Activated CD4-positive, alpha-beta T cell treated with anti-CD3 and anti-CD28 coated beads, Interleukin-2, Interleukin-4, amounts not matched to agents 100 ng/mL and 50 ng/mL, durations not matched to agents 16 hours and 8 hours (primary cell): ENCODE measurements at regions not wholly inside any gene's neighbourhood (a gene's known extent, or its start where the extent isn't known, plus 50 kb on each side); places are given as distances from the start of the nearest gene placed in this dataset.
"Not testable (repeated sequence)": the region's sequence is repeated elsewhere in the genome, so short reads cannot be mapped to it uniquely, and the experiment has no call there.

Experiments used
- DNase-seq: peaks from one replicate; pipeline ENCODE4 v3.0.0-alpha.2; 2020; ENCODE audit warnings: low spot score

DNA sequence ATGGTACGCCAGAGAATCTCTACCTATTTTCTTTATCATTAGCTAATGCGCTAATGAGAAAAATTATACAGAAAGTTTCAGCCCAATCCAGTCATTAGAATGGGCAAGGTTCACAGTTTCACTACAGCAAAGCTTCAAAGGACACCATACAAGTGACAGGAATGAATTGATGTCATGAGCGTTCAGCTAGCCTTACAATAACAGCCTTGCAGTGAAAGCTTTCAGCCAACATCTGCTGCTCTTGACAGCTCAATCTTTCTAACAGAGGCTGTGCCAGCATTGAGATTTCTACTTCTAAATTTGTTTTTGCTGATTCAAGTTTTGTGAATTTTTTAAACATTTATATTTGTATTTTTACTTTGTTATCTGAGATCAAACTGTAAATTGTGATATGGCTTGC is 302.4 kb upstream of the FAM174A start:
- DNase-seq = no peak

- no peak for DNase-seq
Measured at GRCh38 chr5:100188778-100189177, 346.4 kb upstream of the FAM174A start.

DNA sequence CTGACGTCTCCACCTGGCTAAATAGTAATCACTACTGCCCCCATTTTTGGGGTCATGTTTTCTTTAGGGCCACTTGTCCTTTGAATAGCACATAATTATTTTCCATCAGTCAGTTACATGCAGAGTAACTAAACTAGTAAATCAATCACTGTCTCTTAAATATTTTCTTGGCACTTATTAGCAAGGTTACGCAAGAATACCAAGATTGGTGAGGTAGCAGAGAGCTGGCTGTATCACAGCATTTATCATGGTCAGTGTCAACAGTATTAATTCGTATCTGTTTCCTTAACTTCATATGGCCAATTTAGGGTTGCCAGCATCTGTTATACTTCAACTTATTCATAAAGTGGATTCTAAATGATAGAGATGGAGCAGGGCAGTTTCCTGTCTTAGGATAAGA is 346.8 kb upstream of the FAM174A start:
- DNase-seq = no peak

DNA sequence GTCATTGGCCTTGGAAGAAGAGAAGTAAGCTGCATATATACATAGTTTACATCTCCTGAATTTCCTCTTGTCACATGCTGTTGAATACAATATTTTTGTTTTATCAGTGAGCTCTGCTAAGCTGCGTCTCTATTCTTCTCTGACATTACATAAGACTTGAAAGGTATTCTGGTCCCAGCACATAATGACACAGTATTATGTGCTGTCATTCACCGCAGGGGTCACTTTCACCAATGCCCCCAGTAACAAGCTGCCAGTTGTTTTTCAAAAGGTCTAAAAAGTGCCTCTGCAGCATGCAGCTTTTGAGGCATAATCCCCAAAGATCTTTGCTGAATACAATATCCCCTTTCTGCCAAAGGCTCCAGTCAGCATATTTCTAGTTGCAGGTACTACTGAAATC is 349.0 kb upstream of the FAM174A start:
- DNase-seq = no peak

DNA sequence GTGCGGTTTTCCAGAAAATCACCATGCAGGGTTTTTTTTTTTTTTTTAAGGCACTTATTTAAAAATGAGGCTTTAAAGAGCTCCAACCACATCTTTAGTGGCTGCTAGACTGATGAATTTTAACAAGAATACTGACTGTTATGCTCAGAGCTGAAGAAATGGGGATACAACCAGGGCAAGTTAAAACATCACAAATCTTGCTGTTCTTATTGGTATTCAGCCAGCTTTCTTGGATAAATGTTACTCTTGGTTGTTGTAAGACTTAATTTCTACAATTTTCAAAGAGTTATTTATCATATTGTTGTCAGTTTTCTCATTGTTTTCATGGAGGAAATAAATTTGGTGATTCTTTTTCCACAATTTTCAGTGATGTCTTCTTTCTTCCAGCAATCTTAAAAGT is 352.8 kb upstream of the FAM174A start:
- DNase-seq = no peak

DNA sequence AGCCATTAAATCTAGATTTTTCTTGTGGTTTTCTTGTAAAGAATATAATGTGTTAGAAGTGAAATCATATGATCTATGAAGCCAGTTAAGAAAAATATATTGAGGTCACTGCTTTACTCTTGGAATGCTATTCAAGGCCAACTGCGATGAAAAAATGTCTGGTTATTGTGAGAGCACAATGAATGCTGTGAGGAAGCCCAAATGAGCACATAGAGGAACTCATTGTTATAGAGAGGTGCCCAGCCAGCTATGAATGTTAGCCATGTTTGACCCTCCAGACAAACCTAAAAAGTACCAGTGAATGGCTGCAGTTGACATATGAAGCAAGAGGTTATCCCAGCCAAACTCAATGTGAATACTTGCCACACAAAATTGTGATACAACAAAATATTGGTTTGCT is 359.8 kb upstream of the FAM174A start:
- DNase-seq = no peak

GRCh38 chr5:100165309-100165708 is 369.9 kb upstream of the FAM174A start:
- DNase-seq = peak; percentile 39

DNA sequence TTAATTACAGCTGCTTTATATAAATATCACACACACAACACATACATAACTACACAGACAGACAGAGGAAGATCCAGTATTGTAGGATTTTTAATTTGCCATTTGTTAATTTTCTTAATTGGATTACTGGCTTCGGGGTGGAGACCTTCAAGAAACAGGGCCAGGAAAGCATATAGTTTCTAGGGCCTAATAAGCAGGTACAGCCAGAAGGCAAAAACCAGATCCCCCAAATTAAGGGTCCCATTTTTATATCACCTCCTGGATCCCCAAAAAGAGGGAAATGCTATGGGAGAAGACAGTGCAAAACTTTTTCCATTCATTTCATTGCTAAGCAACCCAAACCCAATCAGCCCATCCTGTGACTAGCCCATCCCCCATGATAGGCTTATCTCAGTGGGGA is 373.3 kb upstream of the FAM174A start:
- no peak for DNase-seq

GRCh38 chr5:100157066-100157465 is 378.1 kb upstream of the FAM174A start:
- no peak for DNase-seq

DNA sequence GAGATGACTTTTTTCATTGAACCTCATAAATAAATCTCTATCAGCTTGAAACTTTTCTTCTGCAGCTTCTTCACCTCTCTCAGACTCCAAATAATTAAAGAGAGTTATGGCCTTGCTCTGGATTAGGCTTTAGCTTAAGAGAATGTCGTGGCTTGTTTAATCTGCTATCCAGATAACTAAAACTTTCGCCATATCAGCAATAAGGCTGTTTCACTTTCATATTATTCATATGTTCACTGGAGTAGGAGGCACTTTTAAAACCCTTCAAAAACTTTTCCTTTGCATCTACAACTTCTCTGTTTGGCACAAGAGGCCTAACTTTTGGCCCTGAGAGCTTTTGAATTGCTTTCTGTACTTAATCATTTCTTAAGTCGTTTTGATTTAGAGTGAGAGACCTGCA is 386.9 kb upstream of the FAM174A start:
- no peak for DNase-seq

- DNase-seq = no peak
Measured at GRCh38 chr5:100142607-100143006, 392.6 kb upstream of the FAM174A start.

DNA sequence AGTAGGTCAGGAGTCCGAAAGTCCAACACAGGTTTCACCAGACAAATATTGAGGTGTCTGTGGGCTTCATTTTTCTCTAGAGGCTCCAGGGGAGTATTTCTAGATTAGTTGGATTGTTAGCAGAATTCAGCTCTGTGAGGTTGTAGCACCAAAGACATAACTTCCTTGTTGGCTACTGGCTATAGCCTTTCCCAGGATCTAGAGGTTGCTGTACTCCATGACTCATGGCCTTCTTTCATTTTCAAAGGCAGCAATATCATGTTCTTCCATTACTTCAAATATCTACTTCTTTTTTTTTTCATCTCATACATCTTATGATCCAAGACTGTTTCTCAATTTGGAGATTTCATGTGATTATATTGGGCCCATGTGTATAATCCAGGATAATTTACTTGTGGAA is 404.0 kb upstream of the FAM174A start:
- no peak for DNase-seq

GRCh38 chr5:100130307-100130706 is 404.9 kb upstream of the FAM174A start:
- DNase-seq = no peak

- DNase-seq = no peak
Measured at GRCh38 chr5:100119903-100120302, 415.3 kb upstream of the FAM174A start.

GRCh38 chr5:100110497-100110896 is 424.7 kb upstream of the FAM174A start:
- DNase-seq = no peak

DNA sequence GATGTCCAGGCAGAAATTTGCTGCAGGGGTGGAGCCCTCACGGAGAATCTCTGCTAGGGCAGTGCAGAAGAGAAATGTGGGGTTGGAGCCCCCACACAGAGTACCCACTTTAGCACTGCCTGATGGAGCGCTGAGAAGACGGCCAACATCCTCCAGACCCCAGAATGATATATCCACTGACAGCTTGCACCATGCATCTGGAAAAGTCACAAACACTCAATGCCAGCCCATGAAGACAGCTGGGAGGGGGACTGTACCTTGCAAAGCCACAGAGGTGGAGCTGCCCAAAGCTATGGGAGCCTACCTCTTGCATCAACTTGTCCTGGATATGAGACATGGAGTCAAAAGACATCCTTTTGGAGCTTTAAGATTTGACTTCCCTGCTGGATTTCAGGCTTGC is 426.3 kb upstream of the FAM174A start:
- no peak for DNase-seq

- not testable (repeated sequence) for DNase-seq
Measured at GRCh38 chr5:100103592-100104119, 431.5 kb upstream of the FAM174A start.

DNA sequence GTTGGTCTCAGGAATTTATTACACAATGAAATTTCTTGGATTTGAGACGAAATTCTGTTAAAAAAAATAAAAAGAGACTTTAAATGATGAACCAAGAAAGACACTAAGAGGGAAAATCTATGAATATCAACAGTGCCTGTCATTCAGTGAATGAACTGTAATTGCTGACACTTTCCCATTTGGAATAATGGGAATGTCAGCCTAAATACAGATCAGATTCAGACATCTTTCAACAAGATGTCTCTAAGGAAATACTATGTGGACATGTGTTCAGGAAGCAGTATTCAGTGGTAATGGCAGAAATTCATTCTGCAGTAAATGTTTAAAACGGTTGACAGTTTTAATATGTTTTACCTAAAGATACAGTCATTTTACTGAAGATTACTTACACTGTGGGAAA is 433.7 kb upstream of the FAM174A start:
- not testable (repeated sequence) for DNase-seq

DNA sequence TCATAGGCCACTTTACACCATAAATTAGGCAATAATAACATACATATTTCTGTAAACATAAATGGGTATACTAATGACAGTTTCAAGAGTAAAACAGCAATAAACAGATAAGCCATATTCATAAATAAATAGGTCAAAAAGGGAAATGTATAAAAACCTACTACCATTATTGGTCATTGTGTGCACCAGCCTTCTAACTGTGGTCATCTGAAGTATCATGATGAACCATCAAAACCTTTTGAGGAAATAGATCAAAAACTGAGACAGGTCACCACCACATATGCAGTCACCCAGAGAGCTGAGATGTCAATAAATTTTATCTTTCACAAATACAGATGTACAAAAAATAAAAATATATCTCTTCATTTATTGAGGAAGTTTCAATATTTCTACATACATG is 438.8 kb upstream of the FAM174A start:
- not testable (repeated sequence) for DNase-seq

DNA sequence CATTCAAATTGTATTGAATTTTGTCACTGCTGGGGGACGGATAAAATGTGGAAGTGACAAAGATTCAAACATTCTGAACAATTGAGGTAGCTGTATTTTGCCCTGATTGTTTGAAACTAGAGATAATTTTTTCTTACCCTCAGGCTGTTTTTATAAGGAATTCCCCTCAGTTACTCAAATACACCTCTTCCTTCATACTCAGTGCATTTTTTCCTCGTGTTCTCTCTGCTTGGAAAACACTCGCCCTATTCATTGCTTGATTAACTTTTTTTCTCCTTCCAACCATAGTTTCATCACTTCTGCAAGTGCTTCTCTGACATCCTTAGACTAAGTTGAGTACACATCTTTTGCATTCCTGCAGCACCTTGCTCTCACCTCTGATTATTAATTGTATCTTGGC is 454.5 kb upstream of the FAM174A start:
- not testable (repeated sequence) for DNase-seq

DNA sequence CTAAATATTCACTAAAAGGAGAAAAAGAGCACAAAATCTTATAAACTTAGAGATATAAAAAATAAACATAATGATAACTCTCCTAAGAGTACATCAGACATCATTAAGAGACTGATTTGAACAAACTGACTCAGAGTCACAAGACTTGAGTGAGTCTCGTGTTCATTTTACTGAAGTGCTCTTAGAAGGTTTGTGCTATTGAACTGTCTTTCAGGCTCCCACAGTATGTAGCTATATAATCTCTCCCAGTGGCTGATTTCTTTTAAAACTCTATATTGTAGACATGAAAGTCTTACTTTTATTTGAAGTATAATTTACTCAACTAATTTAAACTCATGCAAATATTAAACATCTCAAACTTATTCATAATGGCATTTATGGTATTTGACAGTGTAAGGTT is 456.0 kb upstream of the FAM174A start:
- not testable (repeated sequence) for DNase-seq

- DNase-seq = not testable (repeated sequence)
Measured at GRCh38 chr5:100066020-100066419, 469.2 kb upstream of the FAM174A start.

DNA sequence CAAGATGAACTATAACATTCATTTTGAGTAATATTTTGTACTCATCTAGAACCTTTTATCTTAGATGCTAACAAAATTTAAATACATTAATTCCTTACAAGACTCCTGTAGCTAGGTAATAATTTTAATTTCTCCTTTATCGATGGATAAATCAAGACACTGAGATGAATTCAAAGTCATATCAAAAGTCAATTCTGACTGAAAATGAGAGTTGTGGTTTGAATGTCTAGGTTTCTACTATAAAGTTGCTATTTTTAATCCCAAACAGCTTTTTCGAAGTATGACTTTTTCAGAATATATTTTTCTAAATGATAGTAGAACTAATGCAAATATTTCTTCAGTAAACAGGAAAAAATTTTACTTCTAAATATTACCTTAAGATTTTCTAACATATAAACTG is 491.7 kb upstream of the FAM174A start:
- DNase-seq = peak; percentile 22

DNA sequence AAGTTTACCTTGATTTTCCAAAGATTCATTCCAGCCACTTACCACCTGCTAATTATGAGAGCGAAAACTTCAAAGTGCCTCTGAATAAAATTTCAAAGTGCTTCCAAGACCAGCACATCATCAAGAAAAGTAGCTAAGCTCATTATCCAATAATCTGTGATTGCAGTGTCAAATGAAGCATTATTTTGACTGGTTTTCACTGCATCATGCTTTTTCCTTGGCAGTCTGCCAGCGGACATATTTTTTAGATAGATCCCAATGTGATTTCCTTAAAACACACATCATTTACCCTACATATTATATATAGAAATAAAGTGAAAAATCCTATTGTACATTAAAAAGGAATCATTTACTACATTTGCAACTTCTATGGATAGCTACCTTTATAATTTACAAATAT is 508.6 kb upstream of the FAM174A start:
- DNase-seq = no peak

GRCh38 chr5:100023536-100023935 is 511.6 kb upstream of the FAM174A start:
- no peak for DNase-seq
